CMK (cell line): ENCODE measurements at regions not wholly inside any gene's neighbourhood (a gene's known extent, or its start where the extent isn't known, plus 50 kb on each side); places are given as distances from the start of the nearest gene placed in this dataset.

Experiments used
- DNase-seq: peaks from one replicate; pipeline ENCODE4 v3.0.0-alpha.2; 2010; ENCODE audit warnings: low read depth

DNA sequence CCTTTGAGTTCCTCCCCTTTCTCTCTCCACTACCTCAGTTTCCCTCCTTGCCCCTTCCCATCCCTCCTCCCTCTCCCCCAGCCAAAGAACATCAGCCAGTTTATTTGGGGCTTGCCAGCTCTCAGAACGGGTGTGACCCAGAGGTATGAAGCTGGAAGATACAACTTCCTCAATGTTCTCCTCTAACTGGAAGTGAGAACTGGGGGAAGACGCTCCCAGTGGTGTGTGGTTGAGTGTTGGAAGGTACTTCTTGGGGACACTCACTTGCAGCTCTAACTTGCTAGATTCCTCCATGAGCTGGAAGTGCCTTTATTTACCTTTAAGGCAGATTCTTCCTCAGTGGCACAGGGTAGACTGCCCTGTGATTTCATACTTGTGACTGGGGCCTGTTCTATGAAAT lies 110.5 kb upstream of the HABP2 start:
- DNase-seq, result no peak

DNA sequence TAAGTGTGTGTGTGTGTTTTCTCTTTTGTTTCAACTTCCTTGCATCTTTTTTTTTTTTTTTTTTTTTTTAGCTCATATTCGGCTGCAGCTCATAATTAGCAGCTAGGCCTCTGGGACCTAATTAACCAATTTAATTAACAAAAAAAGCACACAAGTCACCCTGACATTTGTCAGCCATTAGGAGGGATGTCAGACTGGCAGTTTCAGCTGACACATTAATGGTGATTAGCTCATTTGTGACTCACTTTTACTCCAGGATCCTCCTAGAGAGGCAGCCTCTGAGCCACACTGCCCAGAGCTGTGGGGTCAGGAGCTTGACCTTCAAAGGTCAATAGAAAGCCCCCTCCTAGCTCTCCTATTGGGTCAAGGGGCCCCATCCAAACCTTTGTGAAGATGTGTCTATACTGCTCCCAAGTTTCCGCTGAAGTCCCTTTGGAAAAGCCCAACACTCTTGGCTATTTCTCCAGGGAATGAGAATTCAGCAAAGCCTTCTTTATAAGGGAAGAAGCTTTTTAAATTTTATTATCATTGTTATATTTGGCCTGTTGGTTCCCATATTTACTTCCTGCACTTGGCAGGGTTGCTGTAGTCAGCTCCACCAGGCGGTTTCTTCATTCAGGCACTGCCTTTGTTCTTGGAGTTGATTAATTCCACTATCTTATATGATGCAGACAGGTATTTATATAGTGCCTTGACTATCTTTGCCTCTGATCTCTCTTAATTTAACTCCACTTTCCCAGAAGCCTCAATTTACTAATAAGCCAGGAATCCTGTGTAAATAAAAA lies 109.5 kb upstream of the HABP2 start:
- no peak for DNase-seq

- DNase-seq, result no peak
Measured at GRCh38 chr10:113444766-113445365, 108.0 kb upstream of the HABP2 start.

- DNase-seq, result no peak
Measured at GRCh38 chr10:113445736-113446135, 107.1 kb upstream of the HABP2 start.

DNA sequence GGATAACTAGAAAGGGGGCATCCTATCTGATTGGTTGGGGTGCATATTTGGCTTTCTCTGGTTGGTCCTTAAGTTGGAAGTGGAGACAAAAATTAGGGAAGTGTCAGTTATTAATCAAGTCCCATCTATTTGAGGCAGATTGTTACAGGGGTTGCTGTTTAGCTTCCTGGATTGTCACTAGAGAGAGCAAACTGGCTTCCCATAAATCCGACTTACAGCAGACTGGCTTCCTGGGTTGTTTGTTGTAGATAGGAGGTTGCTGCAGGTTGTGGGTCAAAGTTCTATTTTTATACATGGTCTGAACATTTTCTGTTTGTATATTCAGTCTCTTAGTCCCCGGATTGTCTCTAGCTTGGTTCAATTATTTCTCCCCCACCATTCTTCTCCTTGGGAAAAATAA lies 106.1 kb upstream of the HABP2 start:
- DNase-seq, result no peak

DNA sequence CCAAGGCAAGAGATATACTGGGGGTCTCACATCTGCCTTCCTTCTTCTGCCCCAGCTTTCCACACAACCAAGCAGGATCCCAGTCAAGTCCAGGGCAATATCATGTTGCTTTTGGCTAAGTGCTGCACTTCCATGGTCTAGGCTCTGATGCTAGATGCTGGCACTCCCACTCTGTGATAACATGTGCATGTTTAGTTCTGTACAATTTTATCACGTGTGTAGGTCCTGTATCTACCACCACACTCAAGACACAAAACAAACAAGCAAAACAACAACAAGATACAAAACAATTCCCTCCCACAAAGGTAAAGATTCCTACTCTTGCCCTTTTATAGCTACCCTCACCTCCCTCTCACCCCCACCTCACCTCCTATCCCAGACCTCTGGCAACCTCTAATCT lies 105.6 kb upstream of the HABP2 start:
- DNase-seq, result no peak

GRCh38 chr10:113449006-113449695 lies 103.7 kb upstream of the HABP2 start:
- no peak for DNase-seq

GRCh38 chr10:113450046-113450804 lies 102.6 kb upstream of the HABP2 start:
- no peak for DNase-seq

DNA sequence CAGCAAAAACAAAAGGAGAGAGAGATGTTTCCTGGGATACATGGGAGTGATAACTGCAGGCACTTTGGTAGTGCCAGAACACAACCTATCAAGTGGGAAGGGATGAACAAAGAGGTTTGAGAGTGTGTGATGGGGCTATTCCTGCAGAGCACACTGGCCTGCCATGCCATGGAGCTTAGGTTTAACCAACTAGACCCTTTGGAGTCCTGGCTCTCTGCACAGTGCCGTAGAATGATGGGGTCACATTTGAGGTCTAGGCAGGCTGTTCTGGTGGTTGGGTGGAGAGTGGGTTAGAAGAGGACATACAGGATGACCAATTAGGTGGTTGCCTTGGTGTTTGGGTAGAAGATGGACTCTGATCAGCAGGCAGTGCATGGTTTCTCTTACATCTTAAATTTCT lies 101.9 kb upstream of the HABP2 start:
- no peak for DNase-seq

- DNase-seq, result no peak
Measured at GRCh38 chr10:113452146-113452845, 100.6 kb upstream of the HABP2 start.

DNA sequence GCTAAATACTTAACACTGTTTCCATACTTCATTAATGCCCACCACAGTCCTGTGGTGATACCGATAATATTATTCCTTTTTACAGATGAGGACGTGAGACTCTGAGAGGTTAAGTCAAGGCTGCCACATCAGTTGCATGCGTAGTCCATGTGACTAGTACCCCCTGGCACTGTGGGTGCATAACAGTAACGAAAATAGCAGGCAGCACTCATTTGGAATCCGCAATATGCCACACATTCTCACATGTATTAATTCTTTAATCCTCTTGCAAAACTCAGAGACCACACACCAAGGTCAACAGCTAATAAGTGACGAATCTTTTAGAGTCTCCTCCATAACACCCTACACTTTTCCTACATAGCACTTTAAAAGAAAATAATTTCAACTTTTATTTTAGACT lies 99.5 kb upstream of the HABP2 start:
- no peak for DNase-seq

DNA sequence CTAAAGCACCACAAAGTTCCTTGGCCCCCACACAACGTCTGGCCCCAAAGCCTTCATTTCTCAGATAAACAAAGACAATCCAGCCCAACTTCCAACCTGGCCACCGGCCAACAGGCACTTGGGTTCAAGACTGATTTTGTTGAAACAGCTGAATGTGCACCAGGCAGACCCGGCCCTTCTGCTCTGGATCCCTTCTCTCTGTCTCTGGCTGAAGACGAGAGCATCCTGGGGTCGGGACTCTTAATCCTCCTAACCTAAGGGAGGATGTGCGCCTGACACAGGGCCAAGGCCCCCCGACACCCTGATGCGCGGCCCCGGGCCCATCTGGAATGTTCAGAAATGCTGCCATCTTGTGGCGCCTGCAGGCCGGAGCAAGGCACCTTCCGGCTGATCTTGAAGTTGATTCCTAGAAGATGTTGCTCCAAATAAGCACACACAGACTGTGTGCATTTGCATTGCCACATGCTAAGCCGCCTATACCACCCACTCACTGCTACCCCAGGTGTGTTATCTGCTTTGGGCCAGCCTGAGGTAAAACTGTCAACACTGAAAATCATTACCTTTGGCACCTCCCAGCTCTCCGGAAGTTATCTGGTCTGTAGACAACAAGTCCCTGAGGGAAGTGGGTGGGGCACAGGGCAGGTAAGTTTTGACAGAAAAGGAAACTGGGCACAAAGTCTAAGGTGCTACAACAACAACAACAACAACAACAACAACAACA lies 98.4 kb upstream of the HABP2 start:
- DNase-seq, result peak; percentile 1

- DNase-seq, result no peak
Measured at GRCh38 chr10:113455947-113456346, 96.9 kb upstream of the HABP2 start.

- DNase-seq, result no peak
Measured at GRCh38 chr10:113456741-113457140, 96.1 kb upstream of the HABP2 start.

GRCh38 chr10:113457408-113457807 lies 95.4 kb upstream of the HABP2 start:
- DNase-seq, result no peak

- DNase-seq, result no peak
Measured at GRCh38 chr10:113458451-113458850, 94.4 kb upstream of the HABP2 start.

- DNase-seq, result no peak
Measured at GRCh38 chr10:113458944-113459343, 93.9 kb upstream of the HABP2 start.

- no peak for DNase-seq
Measured at GRCh38 chr10:113459626-113460280, 93.1 kb upstream of the HABP2 start.

- no peak for DNase-seq
Measured at GRCh38 chr10:113463083-113463482, 89.8 kb upstream of the HABP2 start.

DNA sequence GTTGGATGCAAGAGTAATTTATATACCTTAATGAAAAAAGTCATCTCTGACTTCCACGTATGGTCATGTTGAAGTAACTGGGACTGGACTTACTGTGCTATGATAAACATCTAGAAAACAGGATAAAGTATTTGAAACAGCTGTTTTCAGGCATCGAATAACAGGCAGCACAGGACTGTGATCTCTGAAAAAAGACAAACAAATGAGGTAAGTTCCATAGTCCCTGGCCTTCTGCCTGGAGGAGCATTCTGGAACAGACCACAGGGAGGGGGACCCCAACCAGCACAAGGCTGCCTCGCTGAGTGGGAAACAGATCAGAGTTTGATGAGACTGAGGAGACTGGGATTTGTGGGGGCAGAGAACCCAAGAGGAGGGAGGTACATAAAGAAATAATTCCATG lies 89.1 kb upstream of the HABP2 start:
- no peak for DNase-seq

- no peak for DNase-seq
Measured at GRCh38 chr10:113469796-113470195, 83.1 kb upstream of the HABP2 start.
